HG02970 (cell line): ENCODE measurements at regions not wholly inside any gene's neighbourhood (a gene's known extent, or its start where the extent isn't known, plus 50 kb on each side); places are given as distances from the start of the nearest gene placed in this dataset.

ENCODE experiments used
- ATAC-seq: cut with Tn5 transposase; IDR thresholded peaks from one replicate; pipeline ENCODE4 v1.9.1; 2021; ENCODE audit warnings: mild to moderate bottlenecking, moderate library complexity, moderate number of reproducible peaks; ENCODE audit not compliant: unreplicated experiment, low FRiP score

GRCh38 chr17:77439189-77440018 lies 298.6 kb downstream of the SEC14L1 start:
- no peak for ATAC-seq

GRCh38 chr17:77440560-77440981 lies 299.8 kb downstream of the SEC14L1 start:
- no peak for ATAC-seq

- peak; percentile 38 for ATAC-seq
Observed at GRCh38 chr17:77441130-77441920, 300.6 kb downstream of the SEC14L1 start.

GRCh38 chr17:77441940-77442339 lies 301.2 kb downstream of the SEC14L1 start:
- no peak for ATAC-seq

GRCh38 chr17:77442976-77443747 lies 302.4 kb downstream of the SEC14L1 start:
- no peak for ATAC-seq

GRCh38 chr17:77443748-77444260 lies 303.0 kb downstream of the SEC14L1 start:
- no peak for ATAC-seq

- no peak for ATAC-seq
Observed at GRCh38 chr17:77444628-77444983, 303.8 kb downstream of the SEC14L1 start.

GRCh38 chr17:77444984-77445759 lies 304.4 kb downstream of the SEC14L1 start:
- peak; percentile 27 for ATAC-seq

GRCh38 chr17:77445760-77446532 lies 305.2 kb downstream of the SEC14L1 start:
- ATAC-seq, result peak; percentile 6

- no peak for ATAC-seq
Observed at GRCh38 chr17:77446940-77447634, 306.3 kb downstream of the SEC14L1 start.

GRCh38 chr17:77449373-77449907 lies 308.7 kb downstream of the SEC14L1 start:
- no peak for ATAC-seq

GRCh38 chr17:77449908-77450741 lies 309.4 kb downstream of the SEC14L1 start:
- ATAC-seq, result no peak

- no peak for ATAC-seq
Observed at GRCh38 chr17:77450742-77451244, 310.0 kb downstream of the SEC14L1 start.

GRCh38 chr17:77451245-77451893 lies 310.6 kb downstream of the SEC14L1 start:
- no peak for ATAC-seq

- ATAC-seq, result no peak
Observed at GRCh38 chr17:77451894-77452852, 311.4 kb downstream of the SEC14L1 start.
